Muscle of leg (tissue), 3 donors: ENCODE measurements at regions not wholly inside any gene's neighbourhood (a gene's known extent, or its start where the extent isn't known, plus 50 kb on each side); places are given as distances from the start of the nearest gene placed in this dataset.

Experiments
- DNase-seq: peaks from one replicate; pipeline ENCODE4 v3.0.0; 2013
- H3K27ac ChIP-seq: one replicate; pipeline ENCODE4 v1.5.1; 2013; ENCODE audit warnings: mild to moderate bottlenecking, low read length, control low read depth
- H3K27me3 ChIP-seq: one replicate; pipeline ENCODE4 v1.6.1; 2013; ENCODE audit warnings: low read length; ENCODE audit not compliant: control insufficient read depth, insufficient read depth
- H3K36me3 ChIP-seq: one replicate; pipeline ENCODE4 v1.6.1; 2013; ENCODE audit warnings: low read length; ENCODE audit not compliant: control insufficient read depth, insufficient read depth
- H3K4me1 ChIP-seq: one replicate; pipeline ENCODE4 v1.6.1; 2013; ENCODE audit warnings: low read length; ENCODE audit not compliant: control insufficient read depth, insufficient read depth
- H3K4me3 ChIP-seq: one replicate; pipeline ENCODE4 v1.5.1; 2013; ENCODE audit warnings: low read length, control low read depth
- H3K9me3 ChIP-seq: replicated peaks from 2 replicates; pipeline ENCODE4 v1.6.1; 2013; ENCODE audit warnings: low read depth, low read length; ENCODE audit not compliant: control insufficient read depth
- WGBS: methylation state at CpG from one replicate; pipeline ENCODE4 v1.1.5; 2013; ENCODE audit warnings: missing lambda C conversion rate; ENCODE audit not compliant: insufficient coverage; 5-methylcytosine and 5-hydroxymethylcytosine counted together

GRCh38 chr19:28841531-28841930 is 371.4 kb downstream of the UQCRFS1 start:
- no peak overlapping the region for H3K4me3 ChIP-seq
- WGBS, result no CpG with 5 or more reads among the region's 3 CpGs

DNA sequence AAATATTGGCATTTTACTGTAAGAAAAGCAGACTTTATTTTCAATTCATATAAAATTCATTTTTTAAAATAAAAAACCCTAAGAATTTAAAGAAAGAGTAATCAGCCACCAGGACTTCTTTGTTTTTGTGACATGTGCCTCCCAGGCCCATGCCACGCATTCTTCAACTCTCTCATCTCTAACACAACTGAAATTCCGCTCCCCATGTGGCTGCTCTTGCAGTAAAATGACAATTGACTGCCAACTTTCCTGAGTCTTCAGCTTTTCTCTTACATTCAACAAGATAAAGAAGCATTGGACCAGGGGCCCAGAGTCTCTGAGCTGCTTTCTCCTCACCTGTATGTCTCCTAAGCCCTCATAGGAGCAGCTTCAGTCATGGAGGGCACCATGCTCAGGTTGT is 372.1 kb downstream of the UQCRFS1 start:
- no peaks in the 10 kb centered on the region for H3K9me3 ChIP-seq
- H3K27me3 ChIP-seq, result no peaks in the 10 kb centered on the region
- H3K27ac ChIP-seq, result no peak overlapping the region
- H3K4me1 ChIP-seq, result peaks cover 9% of the 10 kb centered on the region
- H3K36me3 ChIP-seq, result no peaks in the 10 kb centered on the region
- WGBS, result 100% methylated on average over 2 of the region's 2 CpGs
- DNase-seq, result no peak
- H3K4me3 ChIP-seq, result no peak overlapping the region

More at GRCh38 chr19:28841531-28841930, 371.4 kb downstream of the UQCRFS1 start:
- Histone ChIP-seq H3K27ac (no peak overlapping the region), H3K27me3 (no peaks in the 10 kb centered on the region), H3K4me1 (peaks cover 5% of the 10 kb centered on the region), H3K36me3 (no peaks in the 10 kb centered on the region), H3K9me3 (no peaks in the 10 kb centered on the region)
- DNase-seq, result no peak

GRCh38 chr19:28839455-28839854 is 373.5 kb downstream of the UQCRFS1 start:
- 57% methylated on average over 1 of the region's 3 CpGs for WGBS
- H3K27me3 ChIP-seq, result no peaks in the 10 kb centered on the region
- H3K4me3 ChIP-seq, result no peak overlapping the region
- no peak for DNase-seq
- H3K36me3 ChIP-seq, result no peaks in the 10 kb centered on the region
- no peak overlapping the region for H3K27ac ChIP-seq
- peaks cover 15% of the 10 kb centered on the region for H3K4me1 ChIP-seq
- no peaks in the 10 kb centered on the region for H3K9me3 ChIP-seq

DNA sequence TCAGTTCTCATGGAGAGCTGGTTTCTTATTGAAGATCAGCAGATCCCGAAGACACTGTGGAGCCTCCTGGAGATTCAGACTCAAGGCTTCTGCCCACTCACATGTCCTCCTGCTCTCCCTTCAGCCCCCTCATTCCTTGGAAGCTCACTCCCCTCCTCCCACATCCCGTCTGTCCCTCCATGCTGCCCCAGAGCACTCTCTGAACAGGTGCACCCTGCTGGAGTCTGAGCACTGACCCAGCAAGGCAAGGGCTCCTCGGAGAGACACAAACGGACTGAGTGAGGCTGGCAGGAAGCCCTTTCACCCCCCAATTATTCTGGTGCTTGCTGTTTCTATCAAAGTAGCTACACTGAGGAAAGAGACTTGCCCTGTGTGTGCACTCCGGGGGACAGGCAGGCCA is 374.0 kb downstream of the UQCRFS1 start:
- DNase-seq, result no peak
- H3K4me1 ChIP-seq, result peaks cover 15% of the 10 kb centered on the region
- 32% methylated on average over 3 of the region's 5 CpGs for WGBS
- no peak overlapping the region for H3K4me3 ChIP-seq
- H3K27me3 ChIP-seq, result no peaks in the 10 kb centered on the region
- no peaks in the 10 kb centered on the region for H3K36me3 ChIP-seq
- no peak overlapping the region for H3K27ac ChIP-seq
- no peaks in the 10 kb centered on the region for H3K9me3 ChIP-seq

DNA sequence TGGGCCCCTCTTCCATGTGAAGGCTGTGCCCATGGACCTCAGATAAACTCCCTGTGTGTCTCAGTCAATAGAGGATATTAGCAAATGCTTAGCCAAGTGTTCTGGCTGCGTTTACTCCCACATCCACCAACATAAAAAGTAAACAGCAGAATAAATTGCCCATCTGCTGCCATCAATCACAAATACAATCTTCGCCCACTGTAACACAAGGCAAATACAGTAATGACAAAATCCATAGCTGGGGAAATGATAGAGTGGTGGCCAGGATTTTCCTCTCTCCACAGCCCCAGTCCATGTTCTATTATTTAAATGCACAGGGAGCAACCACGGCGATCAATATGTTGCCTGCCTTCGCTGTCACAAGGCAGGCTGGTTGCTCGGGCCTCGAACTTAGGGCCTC is 376.5 kb downstream of the UQCRFS1 start:
- Histone ChIP-seq H3K4me3 (no peak overlapping the region), H3K27me3 (no peaks in the 10 kb centered on the region), H3K27ac (peak overlapping the region; percentile 62), H3K9me3 (no peaks in the 10 kb centered on the region), H3K36me3 (no peaks in the 10 kb centered on the region), H3K4me1 (peaks cover 15% of the 10 kb centered on the region)
- peak; percentile 75 for DNase-seq
- 89% methylated on average over 5 of the region's 7 CpGs for WGBS

- Histone ChIP-seq H3K9me3 (no peaks in the 10 kb centered on the region), H3K36me3 (no peaks in the 10 kb centered on the region), H3K4me1 (peaks cover 13% of the 10 kb centered on the region), H3K27me3 (no peaks in the 10 kb centered on the region), H3K27ac (no peak overlapping the region), H3K4me3 (no peak overlapping the region)
- WGBS, result 60% methylated on average over 3 of the region's 3 CpGs
- no peak for DNase-seq
These were observed 378.0 kb downstream of the UQCRFS1 start for GRCh38 chr19:28834996-28835395.

DNA sequence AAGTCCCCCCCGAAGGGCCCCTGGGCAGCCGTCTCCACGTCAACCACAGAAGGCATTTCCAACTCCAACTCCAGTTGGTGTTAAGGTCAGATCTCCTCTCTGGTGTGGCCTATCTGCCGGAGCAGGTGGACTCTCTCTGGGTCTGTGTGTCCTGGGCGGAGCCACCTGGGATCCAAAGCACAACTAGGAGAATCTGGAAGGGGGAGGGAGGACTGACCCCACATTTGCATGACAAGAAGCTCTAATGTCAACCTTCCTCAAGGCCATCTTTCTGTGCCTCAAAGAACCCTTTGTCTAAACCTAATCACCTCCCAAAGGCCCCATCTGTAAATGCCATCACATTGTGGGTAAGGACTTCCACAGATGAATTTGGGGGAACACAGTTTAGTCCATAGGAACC is 381.5 kb downstream of the UQCRFS1 start:
- Histone ChIP-seq H3K27me3 (no peaks in the 10 kb centered on the region), H3K36me3 (no peaks in the 10 kb centered on the region), H3K4me1 (peaks cover 13% of the 10 kb centered on the region), H3K4me3 (no peak overlapping the region), H3K27ac (no peak overlapping the region), H3K9me3 (no peaks in the 10 kb centered on the region)
- DNase-seq, result no peak
- WGBS, result 80% methylated on average over 1 of the region's 5 CpGs

DNA sequence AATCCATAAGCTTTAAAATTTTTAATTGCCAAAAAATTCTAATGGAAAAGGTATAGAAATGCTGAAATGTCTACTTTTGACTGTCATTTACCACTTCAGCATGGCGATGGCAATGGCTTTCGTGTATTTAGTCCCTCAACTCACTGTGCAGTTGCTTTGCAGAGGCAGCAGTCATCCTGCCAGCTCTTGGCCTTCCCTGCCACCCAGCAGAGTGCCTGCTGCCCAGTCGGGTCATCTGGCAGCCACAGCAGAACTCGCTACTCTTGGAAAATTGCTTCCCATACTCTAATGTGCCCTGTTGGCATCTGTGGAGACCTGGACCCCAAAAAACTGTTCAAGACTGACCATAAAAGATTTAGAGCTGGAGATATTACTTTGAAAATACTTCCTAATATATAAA is 383.2 kb downstream of the UQCRFS1 start:
- Histone ChIP-seq H3K36me3 (no peaks in the 10 kb centered on the region), H3K4me3 (no peak overlapping the region), H3K27me3 (no peaks in the 10 kb centered on the region), H3K4me1 (peaks cover 4% of the 10 kb centered on the region), H3K27ac (no peak overlapping the region), H3K9me3 (no peaks in the 10 kb centered on the region)
- peak; percentile 53 for DNase-seq
- 56% methylated on average over 2 of the region's 4 CpGs for WGBS

DNA sequence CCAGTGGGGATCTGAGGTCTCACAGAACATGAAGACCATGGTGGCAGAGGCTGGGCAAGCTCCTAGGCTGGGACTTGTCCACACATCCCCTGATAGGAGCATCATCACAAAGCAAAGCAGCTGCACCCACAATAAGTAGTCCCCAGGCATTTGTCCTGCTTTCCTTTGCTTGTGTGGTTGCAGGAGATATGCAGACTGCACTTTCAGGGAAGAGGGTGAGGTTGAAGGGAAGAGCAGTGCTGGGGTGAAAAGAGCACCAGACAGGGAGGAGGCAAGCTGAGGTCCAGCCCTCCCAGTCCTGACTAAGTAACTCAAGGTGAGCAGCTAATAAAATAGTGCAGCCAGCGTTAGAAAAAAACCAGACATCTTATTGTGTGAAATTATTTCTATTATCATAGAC is 383.6 kb downstream of the UQCRFS1 start:
- Histone ChIP-seq H3K27ac (no peak overlapping the region), H3K27me3 (no peaks in the 10 kb centered on the region), H3K4me3 (no peak overlapping the region), H3K4me1 (peaks cover 4% of the 10 kb centered on the region), H3K36me3 (no peaks in the 10 kb centered on the region), H3K9me3 (no peaks in the 10 kb centered on the region)
- no peak for DNase-seq
- WGBS, result no CpG with 5 or more reads among the region's 1 CpG

GRCh38 chr19:28828276-28828870 is 384.6 kb downstream of the UQCRFS1 start:
- H3K9me3 ChIP-seq, result no peaks in the 10 kb centered on the region
- no peak overlapping the region for H3K27ac ChIP-seq
- peaks cover 4% of the 10 kb centered on the region for H3K4me1 ChIP-seq
- no peak for DNase-seq
- 61% methylated on average over 10 of the region's 10 CpGs for WGBS
- H3K4me3 ChIP-seq, result no peak overlapping the region
- H3K36me3 ChIP-seq, result no peaks in the 10 kb centered on the region
- no peaks in the 10 kb centered on the region for H3K27me3 ChIP-seq

GRCh38 chr19:28827382-28827781 is 385.6 kb downstream of the UQCRFS1 start:
- DNase-seq, result no peak
- 70% methylated on average over 4 of the region's 8 CpGs for WGBS
- Histone ChIP-seq H3K9me3 (no peaks in the 10 kb centered on the region), H3K27me3 (no peaks in the 10 kb centered on the region), H3K27ac (no peak overlapping the region), H3K4me1 (peaks cover 4% of the 10 kb centered on the region), H3K4me3 (no peak overlapping the region), H3K36me3 (no peaks in the 10 kb centered on the region)
